PC-9 (cell line): ENCODE measurements at regions not wholly inside any gene's neighbourhood (a gene's known extent, or its start where the extent isn't known, plus 50 kb on each side); places are given as distances from the start of the nearest gene placed in this dataset.

Experiments
- EZH2 ChIP-seq: fragments of 200-600 bp; sonication (generic); IDR thresholded peaks from 2 replicates; pipeline ENCODE4 v1.8.0; 2017; ENCODE audit warnings: antibody characterized with exemption, low read depth
- TF ChIP-seq, protein P1 (sequence below): fragments of 200-600 bp; sonication (generic); conservative IDR thresholded peaks from 2 replicates; pipeline ENCODE4 v1.6.1; 2017; ENCODE audit warnings: mixed run types, antibody characterized with exemption, mild to moderate bottlenecking, moderate library complexity

DNA sequence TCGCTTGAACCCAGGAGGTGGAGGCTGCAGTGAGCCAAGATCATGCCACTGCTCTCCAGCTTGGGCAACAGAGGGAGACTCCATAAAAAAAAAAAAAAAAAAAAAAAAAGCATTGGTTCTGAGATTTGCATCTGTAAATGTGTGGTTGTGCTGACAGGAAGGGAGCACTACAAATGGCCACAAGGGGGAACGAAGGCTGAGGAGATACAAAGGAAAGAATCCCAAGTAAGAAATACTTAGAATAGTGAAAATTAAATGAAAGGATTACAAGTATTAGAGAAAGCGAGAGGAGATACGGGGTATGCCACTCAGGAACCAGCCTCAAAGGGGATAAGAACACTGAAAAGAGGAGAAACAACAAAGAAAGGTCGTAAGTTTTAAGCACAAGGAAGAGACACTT lies 284.9 kb downstream of the KLF12 start:
- TF ChIP-seq EZH2: no peak
- TF ChIP-seq, protein P1, sequence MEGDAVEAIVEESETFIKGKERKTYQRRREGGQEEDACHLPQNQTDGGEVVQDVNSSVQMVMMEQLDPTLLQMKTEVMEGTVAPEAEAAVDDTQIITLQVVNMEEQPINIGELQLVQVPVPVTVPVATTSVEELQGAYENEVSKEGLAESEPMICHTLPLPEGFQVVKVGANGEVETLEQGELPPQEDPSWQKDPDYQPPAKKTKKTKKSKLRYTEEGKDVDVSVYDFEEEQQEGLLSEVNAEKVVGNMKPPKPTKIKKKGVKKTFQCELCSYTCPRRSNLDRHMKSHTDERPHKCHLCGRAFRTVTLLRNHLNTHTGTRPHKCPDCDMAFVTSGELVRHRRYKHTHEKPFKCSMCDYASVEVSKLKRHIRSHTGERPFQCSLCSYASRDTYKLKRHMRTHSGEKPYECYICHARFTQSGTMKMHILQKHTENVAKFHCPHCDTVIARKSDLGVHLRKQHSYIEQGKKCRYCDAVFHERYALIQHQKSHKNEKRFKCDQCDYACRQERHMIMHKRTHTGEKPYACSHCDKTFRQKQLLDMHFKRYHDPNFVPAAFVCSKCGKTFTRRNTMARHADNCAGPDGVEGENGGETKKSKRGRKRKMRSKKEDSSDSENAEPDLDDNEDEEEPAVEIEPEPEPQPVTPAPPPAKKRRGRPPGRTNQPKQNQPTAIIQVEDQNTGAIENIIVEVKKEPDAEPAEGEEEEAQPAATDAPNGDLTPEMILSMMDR: peak; percentile 49
